ENCODE measurements at regions not wholly inside any gene's neighbourhood (a gene's known extent, or its start where the extent isn't known, plus 50 kb on each side); places are given as distances from the start of the nearest gene placed in this dataset.

GRCh38 chr7:15131661-15132060 lies 229.1 kb upstream of the DGKB start:
- TF ChIP-seq CTCF (IDR thresholded peaks at IDR 0.05): no peak
- no peak for TF ChIP-seq POLR2A (IDR thresholded peaks at IDR 0.05)
